ENCODE measurements at regions not wholly inside any gene's neighbourhood (a gene's known extent, or its start where the extent isn't known, plus 50 kb on each side); places are given as distances from the start of the nearest gene placed in this dataset.
"Not testable (repeated sequence)": the region's sequence is repeated elsewhere in the genome, so short reads cannot be mapped to it uniquely, and the experiment has no call there.

GRCh38 chr12:115303723-115304309 lies 619.8 kb upstream of the TBX3 start:
- no peak overlapping the region for H3K4me3 ChIP-seq (ENCODE audit: low read depth, low read length)

GRCh38 chr12:115297445-115297844 lies 613.5 kb upstream of the TBX3 start:
- H3K4me3 ChIP-seq (ENCODE audit: low read depth, low read length): no peak overlapping the region

- no peak overlapping the region for H3K4me3 ChIP-seq (ENCODE audit: low read depth, low read length)
These were observed 612.7 kb upstream of the TBX3 start for GRCh38 chr12:115296613-115297198.

GRCh38 chr12:115295886-115296285 lies 611.9 kb upstream of the TBX3 start:
- H3K4me3 ChIP-seq (ENCODE audit: low read depth, low read length): no peak overlapping the region

- no peak overlapping the region for H3K4me3 ChIP-seq (ENCODE audit: low read depth, low read length)
These were observed 610.6 kb upstream of the TBX3 start for GRCh38 chr12:115294453-115295133.

- not testable (repeated sequence) for H3K4me3 ChIP-seq (ENCODE audit: low read depth, low read length)
These were observed 601.5 kb upstream of the TBX3 start for GRCh38 chr12:115285429-115285828.

- no peak overlapping the region for H3K4me3 ChIP-seq (ENCODE audit: low read depth, low read length)
These were observed 589.5 kb upstream of the TBX3 start for GRCh38 chr12:115273456-115273855.

- H3K4me3 ChIP-seq (ENCODE audit: low read depth, low read length): no peak overlapping the region
These were observed 584.5 kb upstream of the TBX3 start for GRCh38 chr12:115268451-115268850.

- H3K4me3 ChIP-seq (ENCODE audit: low read depth, low read length): no peak overlapping the region
These were observed 583.9 kb upstream of the TBX3 start for GRCh38 chr12:115267891-115268290.

- H3K4me3 ChIP-seq (ENCODE audit: low read depth, low read length): no peak overlapping the region
These were observed 583.5 kb upstream of the TBX3 start for GRCh38 chr12:115267464-115267863.

- H3K4me3 ChIP-seq (ENCODE audit: low read depth, low read length): no peak overlapping the region
These were observed 580.6 kb upstream of the TBX3 start for GRCh38 chr12:115264605-115265004.

GRCh38 chr12:115261691-115262398 lies 577.9 kb upstream of the TBX3 start:
- no peak overlapping the region for H3K4me3 ChIP-seq (ENCODE audit: low read depth, low read length)

GRCh38 chr12:115260762-115261675 lies 577.0 kb upstream of the TBX3 start:
- no peak overlapping the region for H3K4me3 ChIP-seq (ENCODE audit: low read depth, low read length)

- H3K4me3 ChIP-seq (ENCODE audit: low read depth, low read length): no peak overlapping the region
These were observed 576.2 kb upstream of the TBX3 start for GRCh38 chr12:115259968-115260747.

- no peak overlapping the region for H3K4me3 ChIP-seq (ENCODE audit: low read depth, low read length)
These were observed 573.8 kb upstream of the TBX3 start for GRCh38 chr12:115257791-115258190.

GRCh38 chr12:115255962-115256361 lies 572.0 kb upstream of the TBX3 start:
- no peak overlapping the region for H3K4me3 ChIP-seq (ENCODE audit: low read depth, low read length)

- H3K4me3 ChIP-seq (ENCODE audit: low read depth, low read length): no peak overlapping the region
These were observed 571.3 kb upstream of the TBX3 start for GRCh38 chr12:115255257-115255656.

- H3K4me3 ChIP-seq (ENCODE audit: low read depth, low read length): no peak overlapping the region
These were observed 569.1 kb upstream of the TBX3 start for GRCh38 chr12:115253049-115253448.

GRCh38 chr12:115251727-115252126 lies 567.8 kb upstream of the TBX3 start:
- no peak overlapping the region for H3K4me3 ChIP-seq (ENCODE audit: low read depth, low read length)

GRCh38 chr12:115249671-115250278 lies 565.8 kb upstream of the TBX3 start:
- H3K4me3 ChIP-seq (ENCODE audit: low read depth, low read length): no peak overlapping the region
